Skeletal muscle tissue (tissue), 3 donors: ENCODE measurements at regions not wholly inside any gene's neighbourhood (a gene's known extent, or its start where the extent isn't known, plus 50 kb on each side); places are given as distances from the start of the nearest gene placed in this dataset.

Experiments used
- H3K27ac ChIP-seq: one replicate; pipeline ENCODE4 v1.7.0; 2013; ENCODE audit warnings: mild to moderate bottlenecking, low read depth, low read length, inconsistent platforms
- H3K27me3 ChIP-seq, 3 donors: one replicate each; pipeline ENCODE4 v1.7.0; 2013; ENCODE audit warnings: low read length in 3 of 3; ENCODE audit not compliant: control insufficient read depth in 3 of 3, insufficient read depth in 3 of 3
- H3K36me3 ChIP-seq, 3 donors: one replicate each; pipeline ENCODE4 v1.7.0; 2013; ENCODE audit warnings: low read length in 3 of 3; ENCODE audit not compliant: control insufficient read depth in 3 of 3, insufficient read depth in 3 of 3
- H3K4me1 ChIP-seq, 3 donors: one replicate each; pipeline ENCODE4 v1.7.0; 2013; ENCODE audit warnings: low read length in 3 of 3, mild to moderate bottlenecking in 3 of 3; ENCODE audit not compliant: control insufficient read depth in 3 of 3, insufficient read depth in 3 of 3
- H3K4me3 ChIP-seq, 3 donors: one replicate each; pipeline ENCODE4 v1.7.0; 2013; ENCODE audit warnings: low read length in 3 of 3
- H3K9ac ChIP-seq, 3 donors: one replicate each; pipeline ENCODE4 v1.7.0; 2013; ENCODE audit warnings: low read length in 3 of 3, mild to moderate bottlenecking in 3 of 3, moderate library complexity in 2 of 3, low read depth in 1 of 3
- H3K9me3 ChIP-seq, 3 donors: one replicate each; pipeline ENCODE4 v1.7.0; 2013; ENCODE audit warnings: low read length in 3 of 3; ENCODE audit not compliant: control insufficient read depth in 3 of 3
- donor health status: Osteomylitis.

DNA sequence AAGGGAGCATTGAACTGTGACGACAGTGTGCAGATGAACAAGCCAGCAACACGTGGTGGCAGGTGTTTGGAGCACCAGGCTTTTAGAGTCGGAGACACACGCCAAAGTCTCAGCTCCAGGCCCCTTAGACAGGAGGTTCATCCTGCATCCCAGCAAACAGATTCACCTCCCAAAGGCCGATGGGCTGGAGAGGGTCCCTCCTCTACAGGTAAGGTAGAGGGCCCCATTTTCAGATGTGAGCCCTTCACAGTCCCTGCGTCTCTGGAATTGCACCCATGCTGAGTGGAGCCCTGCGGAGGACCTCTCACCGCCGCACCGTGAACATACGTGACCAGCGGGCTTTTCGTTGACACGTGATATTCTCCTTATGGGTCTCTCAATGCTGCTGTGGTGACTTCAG, 109.0 kb upstream of the B3GAT1 start:
- Histone ChIP-seq H3K9me3 (no peaks in the 10 kb centered on the region), H3K27ac (no peak overlapping the region), H3K27me3 (peaks cover 17 to 30% (median 29%) of the 10 kb centered on the region in 3 donors), H3K4me3 (no peak overlapping the region), H3K9ac (no peak overlapping the region), H3K36me3 (no peaks in the 10 kb centered on the region), H3K4me1 (no peaks in the 10 kb centered on the region)

DNA sequence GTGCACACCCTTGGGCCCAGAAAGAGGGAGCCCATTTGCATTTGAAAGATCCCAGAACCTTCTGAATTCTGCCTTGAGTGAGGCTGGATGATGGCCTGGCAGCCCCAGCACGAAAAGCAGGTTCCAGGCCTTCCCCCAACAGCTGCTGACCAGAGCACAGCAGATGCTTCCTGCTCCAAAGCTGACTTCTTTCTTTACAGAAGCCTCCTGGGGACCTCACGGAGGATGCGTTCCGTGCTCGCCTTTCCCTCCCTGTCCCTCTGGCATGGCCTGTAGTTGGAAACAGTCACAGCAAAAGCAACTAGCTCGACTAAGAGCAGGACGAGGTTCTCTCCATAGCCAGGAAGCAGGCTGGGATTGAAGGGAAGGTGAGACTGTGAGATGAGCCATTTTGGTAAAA, 107.7 kb upstream of the B3GAT1 start:
- Histone ChIP-seq H3K4me1 (no peaks in the 10 kb centered on the region), H3K27ac (no peak overlapping the region), H3K9me3 (no peaks in the 10 kb centered on the region), H3K4me3 (no peak overlapping the region), H3K27me3 (peaks cover 17 to 37% (median 32%) of the 10 kb centered on the region in 3 donors), H3K36me3 (no peaks in the 10 kb centered on the region), H3K9ac (no peak overlapping the region)

DNA sequence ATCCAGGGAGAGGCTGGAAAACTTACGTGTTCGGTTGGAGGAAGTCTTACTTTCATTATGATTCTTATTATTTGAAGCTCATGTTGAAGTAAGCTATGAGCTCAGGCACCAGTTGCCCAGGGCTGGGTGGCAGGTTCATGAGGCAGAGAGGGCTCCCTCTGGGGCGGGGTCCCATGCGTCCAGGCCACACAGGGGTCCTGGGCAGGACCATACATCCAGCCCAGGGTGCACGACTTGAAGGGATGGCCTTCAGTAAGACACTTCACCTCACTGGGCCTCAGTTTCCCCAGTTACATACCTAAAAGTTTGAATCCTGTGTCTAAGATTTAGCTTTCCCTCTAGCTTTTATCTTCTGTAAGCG, 107.3 kb upstream of the B3GAT1 start:
- no peaks in the 10 kb centered on the region for H3K36me3 ChIP-seq
- H3K4me3 ChIP-seq, result no peak overlapping the region
- peaks cover 17 to 37% (median 33%) of the 10 kb centered on the region in 3 donors for H3K27me3 ChIP-seq
- H3K9me3 ChIP-seq, result no peaks in the 10 kb centered on the region
- no peak overlapping the region for H3K27ac ChIP-seq
- no peak overlapping the region for H3K9ac ChIP-seq
- no peaks in the 10 kb centered on the region for H3K4me1 ChIP-seq

DNA sequence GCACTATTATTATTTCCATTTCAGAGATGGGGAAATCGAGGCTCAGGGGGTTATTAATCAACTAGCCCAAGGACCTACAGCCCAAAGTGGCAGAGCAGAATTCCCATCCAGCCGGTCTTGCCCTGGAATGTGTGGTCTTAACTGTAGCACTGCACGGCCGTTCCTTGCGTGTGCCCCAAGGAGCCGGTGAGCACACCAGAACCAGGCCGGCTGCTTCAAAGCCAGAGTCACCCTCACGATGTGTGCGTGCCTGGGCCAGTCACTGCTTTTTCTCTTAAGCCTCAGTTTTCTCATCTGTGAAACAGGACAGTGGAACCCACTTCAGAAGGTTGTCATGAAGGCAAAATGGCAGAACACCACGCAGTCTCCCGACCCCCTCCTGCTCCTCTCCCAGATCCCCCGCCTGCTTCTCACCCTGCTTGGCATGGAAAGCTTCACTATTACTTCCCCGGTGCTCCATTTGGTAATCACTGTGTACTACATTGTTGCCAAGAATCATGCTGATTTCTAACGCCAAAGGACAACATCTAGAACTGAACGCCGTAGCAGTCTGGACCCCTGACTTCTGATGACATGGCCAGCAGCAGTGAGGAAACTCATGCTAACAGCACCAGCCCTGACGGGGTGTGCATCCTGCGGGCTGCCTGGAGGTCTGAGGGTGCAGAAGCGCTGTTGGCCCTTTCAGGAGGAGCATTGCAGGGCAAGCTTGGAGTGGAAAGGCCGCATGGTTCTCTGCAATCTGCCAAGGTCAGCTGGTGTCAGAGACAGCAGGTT, 106.8 kb upstream of the B3GAT1 start:
- no peak overlapping the region for H3K9ac ChIP-seq
- no peaks in the 10 kb centered on the region for H3K36me3 ChIP-seq
- peaks cover 17 to 43% (median 37%) of the 10 kb centered on the region in 3 donors for H3K27me3 ChIP-seq
- no peak overlapping the region for H3K4me3 ChIP-seq
- H3K4me1 ChIP-seq, result no peaks in the 10 kb centered on the region
- H3K27ac ChIP-seq, result no peak overlapping the region
- H3K9me3 ChIP-seq, result no peaks in the 10 kb centered on the region

DNA sequence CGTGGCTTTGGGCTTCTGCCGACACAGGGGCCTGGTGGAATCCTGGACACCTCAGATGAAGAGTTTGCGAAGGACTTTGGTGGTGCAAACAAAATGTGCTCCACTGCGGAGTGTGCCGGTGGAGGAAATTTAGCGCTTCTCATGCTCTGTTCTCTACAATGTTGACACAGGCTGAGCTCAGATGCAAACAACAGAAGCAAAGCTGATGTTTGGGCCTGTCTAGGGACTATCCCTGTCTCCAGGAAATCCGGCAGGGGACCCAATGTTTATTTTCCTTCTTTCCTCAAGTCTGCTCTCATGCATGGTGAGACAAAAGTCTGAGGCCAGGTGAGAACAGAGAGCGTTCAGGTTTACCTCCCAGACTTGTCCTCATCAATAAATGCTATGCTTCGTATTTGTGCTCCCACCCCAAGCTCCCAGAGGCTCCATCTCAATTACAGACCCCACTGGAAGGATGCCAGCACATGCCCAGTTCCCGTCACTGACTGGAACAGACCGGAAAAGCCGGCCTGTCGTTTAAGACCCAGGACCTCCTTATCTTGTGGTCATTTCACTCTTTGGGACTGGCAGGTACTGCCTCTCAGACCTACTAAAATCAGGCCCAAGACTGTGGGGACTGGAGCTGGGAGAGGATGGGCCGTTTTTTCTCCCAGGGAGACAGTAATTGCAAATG, 105.7 kb upstream of the B3GAT1 start:
- H3K27me3 ChIP-seq, result peaks cover 17 to 46% (median 44%) of the 10 kb centered on the region in 3 donors
- H3K27ac ChIP-seq, result no peak overlapping the region
- no peak overlapping the region for H3K9ac ChIP-seq
- H3K9me3 ChIP-seq, result no peaks in the 10 kb centered on the region
- H3K4me3 ChIP-seq, result no peak overlapping the region
- no peaks in the 10 kb centered on the region for H3K4me1 ChIP-seq
- H3K36me3 ChIP-seq, result no peaks in the 10 kb centered on the region

DNA sequence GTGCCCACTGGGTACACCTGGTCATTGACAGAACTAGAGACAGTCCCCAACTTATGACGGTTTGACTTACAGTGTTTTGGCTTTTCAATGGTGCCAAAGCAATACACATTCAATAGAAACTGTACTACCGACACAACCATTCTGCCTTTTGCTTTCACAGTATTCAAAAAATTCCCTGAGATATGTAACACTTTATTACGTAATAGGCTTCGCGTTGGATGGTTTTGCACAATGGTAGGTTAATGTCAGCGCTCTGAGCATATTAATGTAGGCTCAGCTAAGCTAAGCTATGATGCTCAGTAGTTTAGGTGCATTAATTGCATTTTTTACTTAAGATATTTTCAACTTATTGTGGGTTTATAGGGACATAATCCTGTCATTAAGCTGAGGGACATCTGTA, 105.1 kb upstream of the B3GAT1 start:
- peaks cover 12 to 42% (median 37%) of the 10 kb centered on the region in 3 donors for H3K27me3 ChIP-seq
- no peak overlapping the region for H3K4me3 ChIP-seq
- H3K4me1 ChIP-seq, result no peaks in the 10 kb centered on the region

DNA sequence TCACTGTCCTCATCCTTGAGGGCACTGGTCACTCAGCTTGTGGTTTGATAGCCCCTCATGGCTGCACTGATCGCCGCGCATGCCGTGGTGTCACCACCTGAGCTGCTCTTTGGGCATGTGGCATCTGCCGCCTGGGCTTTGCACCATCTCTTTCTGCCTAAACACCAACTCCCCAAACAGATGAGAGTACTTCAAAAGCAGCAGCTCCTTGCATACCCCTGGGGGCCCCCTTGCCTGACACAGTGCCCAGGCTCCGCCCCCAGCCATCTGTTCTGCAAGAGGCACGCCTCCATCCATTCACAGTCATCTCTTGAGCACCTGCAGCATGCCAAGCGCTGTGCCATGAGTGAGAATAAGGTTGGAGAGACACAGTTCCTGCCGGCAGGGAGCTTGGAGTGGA, 104.5 kb upstream of the B3GAT1 start:
- Histone ChIP-seq H3K27ac (no peak overlapping the region), H3K27me3 (peaks cover 7 to 40% (median 31%) of the 10 kb centered on the region in 3 donors), H3K4me1 (no peaks in the 10 kb centered on the region), H3K9ac (no peak overlapping the region), H3K4me3 (no peak overlapping the region), H3K9me3 (no peaks in the 10 kb centered on the region), H3K36me3 (no peaks in the 10 kb centered on the region)

More for the DNA sequence above, 105.1 kb upstream of the B3GAT1 start:
- Histone ChIP-seq H3K9ac (no peak overlapping the region), H3K9me3 (no peaks in the 10 kb centered on the region), H3K27ac (no peak overlapping the region), H3K36me3 (no peaks in the 10 kb centered on the region)

DNA sequence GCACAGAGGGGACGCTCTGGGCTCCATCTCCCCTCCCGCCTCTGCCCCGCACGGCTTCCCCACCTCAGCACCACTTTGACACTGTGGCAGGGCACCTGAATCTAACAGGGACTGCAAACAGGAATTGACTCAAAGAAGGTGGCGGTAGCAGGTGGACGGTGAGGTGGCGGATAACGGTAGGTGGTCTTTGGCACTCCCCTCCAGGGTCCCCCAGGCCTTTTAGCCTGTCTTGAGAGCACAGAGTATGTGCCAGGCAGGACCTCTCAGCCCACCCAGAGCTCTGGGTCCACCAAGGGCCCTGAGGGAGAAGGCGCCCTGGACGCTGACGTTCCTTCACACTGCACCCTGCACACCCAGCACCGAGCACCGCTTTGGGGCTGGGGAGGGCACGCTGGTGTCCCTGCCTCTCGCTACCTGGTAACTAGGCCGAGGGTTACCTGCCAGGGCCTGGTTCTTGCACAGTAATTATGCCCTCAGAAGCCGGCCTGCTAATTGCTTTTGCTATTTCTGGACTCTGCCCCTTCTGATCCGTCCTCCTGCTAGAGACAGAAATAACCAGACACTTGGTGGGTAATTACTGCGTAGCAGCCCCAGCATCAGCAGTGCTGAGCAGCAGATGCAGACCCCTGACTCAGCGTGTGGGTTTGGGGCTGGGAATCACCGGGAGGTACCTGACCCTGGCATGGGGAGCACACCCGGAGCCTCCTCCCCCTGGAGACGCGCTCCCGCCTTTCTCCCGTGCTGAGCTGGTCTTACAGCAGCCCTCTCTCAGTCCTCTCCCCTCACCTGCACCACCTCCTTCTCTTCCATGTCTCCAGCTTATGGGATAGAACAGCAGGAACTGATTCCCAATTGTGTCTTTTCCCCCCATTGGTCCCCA, 103.3 kb upstream of the B3GAT1 start:
- H3K27ac ChIP-seq, result no peak overlapping the region
- H3K27me3 ChIP-seq, result peaks cover 5 to 43% (median 23%) of the 10 kb centered on the region in 3 donors
- H3K4me1 ChIP-seq, result no peaks in the 10 kb centered on the region
- no peaks in the 10 kb centered on the region for H3K9me3 ChIP-seq
- H3K9ac ChIP-seq, result no peak overlapping the region
- no peak overlapping the region for H3K4me3 ChIP-seq
- H3K36me3 ChIP-seq, result no peaks in the 10 kb centered on the region

DNA sequence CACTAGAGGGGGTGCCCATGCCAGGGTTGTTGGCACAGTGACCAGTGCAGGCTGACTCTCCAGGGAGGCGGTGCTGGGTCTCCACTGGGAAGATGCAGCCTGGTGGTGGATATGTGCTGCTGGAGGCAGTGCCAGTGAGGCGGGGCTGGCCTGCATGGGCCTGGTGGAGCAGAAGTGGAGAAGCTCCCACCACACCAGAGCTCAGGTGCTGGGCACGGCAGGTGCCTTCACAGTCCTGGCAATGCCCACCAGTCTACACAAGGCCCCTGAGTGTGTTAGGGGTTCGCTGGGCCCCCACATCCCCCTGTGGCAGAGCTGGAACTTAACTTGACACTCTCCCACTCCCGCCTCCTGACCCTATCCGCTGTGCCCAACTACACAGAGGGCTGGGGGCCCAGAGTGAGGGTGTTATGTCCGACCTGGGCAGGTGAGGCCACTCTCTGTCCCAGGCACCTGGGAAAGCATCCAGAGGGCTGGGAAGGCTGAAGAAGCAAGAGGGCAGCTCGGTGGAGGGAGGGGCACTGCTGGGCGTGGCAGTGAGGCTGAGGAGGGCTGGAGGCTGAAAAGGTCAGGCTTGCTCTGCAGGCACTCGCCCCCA, 102.4 kb upstream of the B3GAT1 start:
- no peaks in the 10 kb centered on the region for H3K4me1 ChIP-seq
- no peaks in the 10 kb centered on the region for H3K36me3 ChIP-seq
- H3K9ac ChIP-seq, result no peak overlapping the region
- H3K27me3 ChIP-seq, result peaks cover 5 to 43% (median 21%) of the 10 kb centered on the region in 3 donors
- no peak overlapping the region for H3K27ac ChIP-seq
- H3K9me3 ChIP-seq, result no peaks in the 10 kb centered on the region
- no peak overlapping the region for H3K4me3 ChIP-seq
